ENCODE measurements at regions not wholly inside any gene's neighbourhood (a gene's known extent, or its start where the extent isn't known, plus 50 kb on each side); places are given as distances from the start of the nearest gene placed in this dataset.

DNA sequence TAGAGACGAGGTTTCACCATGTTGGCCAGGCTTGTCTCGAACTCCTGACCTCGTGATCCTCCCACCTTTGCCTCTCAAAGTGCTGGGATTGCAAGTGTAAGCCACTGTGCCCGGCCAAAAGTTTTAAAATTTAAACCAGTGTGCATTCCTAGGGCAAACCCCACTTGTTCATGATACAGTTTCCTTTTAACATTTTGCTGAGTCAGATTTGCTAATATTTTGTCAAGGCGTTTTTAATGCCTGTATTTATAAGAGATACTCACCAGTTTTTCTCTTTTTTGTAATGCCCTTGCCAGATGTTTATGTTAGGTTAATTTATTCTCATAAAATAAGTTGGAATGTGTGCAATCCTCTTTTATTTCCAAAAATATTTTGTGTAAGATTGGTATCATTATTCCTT, 927.4 kb downstream of the DNAJB9 start:
- TF ChIP-seq, protein P1, sequence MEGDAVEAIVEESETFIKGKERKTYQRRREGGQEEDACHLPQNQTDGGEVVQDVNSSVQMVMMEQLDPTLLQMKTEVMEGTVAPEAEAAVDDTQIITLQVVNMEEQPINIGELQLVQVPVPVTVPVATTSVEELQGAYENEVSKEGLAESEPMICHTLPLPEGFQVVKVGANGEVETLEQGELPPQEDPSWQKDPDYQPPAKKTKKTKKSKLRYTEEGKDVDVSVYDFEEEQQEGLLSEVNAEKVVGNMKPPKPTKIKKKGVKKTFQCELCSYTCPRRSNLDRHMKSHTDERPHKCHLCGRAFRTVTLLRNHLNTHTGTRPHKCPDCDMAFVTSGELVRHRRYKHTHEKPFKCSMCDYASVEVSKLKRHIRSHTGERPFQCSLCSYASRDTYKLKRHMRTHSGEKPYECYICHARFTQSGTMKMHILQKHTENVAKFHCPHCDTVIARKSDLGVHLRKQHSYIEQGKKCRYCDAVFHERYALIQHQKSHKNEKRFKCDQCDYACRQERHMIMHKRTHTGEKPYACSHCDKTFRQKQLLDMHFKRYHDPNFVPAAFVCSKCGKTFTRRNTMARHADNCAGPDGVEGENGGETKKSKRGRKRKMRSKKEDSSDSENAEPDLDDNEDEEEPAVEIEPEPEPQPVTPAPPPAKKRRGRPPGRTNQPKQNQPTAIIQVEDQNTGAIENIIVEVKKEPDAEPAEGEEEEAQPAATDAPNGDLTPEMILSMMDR (IDR thresholded peaks at IDR 0.05), result no peak

DNA sequence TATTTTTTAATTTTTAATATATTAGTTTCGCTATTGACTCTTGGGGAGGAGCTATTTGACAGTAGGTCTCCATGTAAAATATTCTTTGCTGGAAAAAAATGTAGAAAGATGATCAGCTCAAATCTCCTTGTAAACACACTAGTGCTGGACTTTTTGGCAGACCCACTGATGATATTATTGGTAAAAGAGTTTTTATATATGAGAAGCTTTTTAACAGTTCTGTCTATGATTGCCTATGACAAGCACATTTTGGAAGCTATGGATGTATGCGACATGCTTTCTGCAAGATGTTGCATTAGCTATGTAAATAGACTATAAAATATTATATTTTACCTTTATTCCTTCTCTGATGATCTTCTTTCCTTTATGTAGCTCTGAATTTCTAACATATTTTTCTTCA, 928.5 kb downstream of the DNAJB9 start:
- TF ChIP-seq, protein P1 (IDR thresholded peaks at IDR 0.05), result no peak

DNA sequence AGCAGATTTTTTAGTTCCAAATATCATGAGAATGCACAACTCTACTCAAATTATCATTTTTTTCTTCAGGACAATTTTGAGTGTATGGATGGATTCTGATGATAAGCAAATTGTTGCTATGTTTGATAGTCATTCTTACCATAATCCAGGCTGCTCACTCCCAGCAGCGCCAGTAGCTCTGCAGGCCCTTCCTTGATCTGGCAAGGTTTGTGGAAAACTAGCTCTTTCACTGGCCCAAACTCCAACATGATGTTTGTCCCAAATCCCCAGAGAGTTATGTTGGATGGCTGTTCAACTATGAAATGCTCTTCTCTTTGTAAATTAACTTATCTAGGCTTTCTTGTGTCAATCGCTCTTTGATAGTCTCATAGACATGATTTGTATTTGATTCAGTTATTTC, 933.7 kb downstream of the DNAJB9 start:
- TF ChIP-seq, protein P1 (IDR thresholded peaks at IDR 0.05), result no peak

DNA sequence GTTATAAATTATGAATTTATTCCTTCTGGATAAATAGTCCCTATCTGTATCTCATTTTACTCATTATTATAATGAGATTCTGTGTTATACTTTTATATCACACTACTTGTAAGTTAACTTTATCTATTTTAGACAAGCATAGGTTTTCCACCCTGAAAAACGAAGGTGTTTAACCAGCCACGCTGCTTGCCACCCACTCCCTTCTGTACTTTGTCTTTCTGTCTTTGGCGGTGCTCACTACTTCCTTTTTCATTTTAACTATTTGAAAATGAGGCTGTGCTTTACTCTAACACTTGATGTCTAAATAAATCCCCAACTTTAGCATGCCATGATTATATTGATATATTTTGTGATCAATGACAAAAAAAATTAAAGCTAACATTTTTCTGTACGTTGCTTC, 952.9 kb downstream of the DNAJB9 start:
- TF ChIP-seq, protein P1 (IDR thresholded peaks at IDR 0.05), result no peak

DNA sequence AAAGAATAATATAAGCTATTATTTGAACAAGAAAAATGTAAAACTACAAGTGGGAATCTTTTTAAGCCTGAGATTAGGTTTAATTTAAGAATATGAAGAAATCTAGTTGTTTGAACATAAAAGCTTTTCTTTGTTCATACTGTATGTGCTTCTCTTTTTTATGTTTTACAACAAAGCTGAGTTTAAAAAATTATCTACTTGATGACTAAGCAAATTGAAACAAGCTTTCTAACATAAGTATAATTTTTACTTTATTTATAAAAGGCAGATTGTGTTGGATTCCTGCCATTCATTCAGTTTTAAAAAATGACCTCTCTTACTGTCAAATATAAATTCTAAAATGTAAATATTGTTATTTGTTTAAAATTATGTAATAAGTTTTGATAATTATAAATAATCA, 958.2 kb downstream of the DNAJB9 start:
- TF ChIP-seq, protein P1 (IDR thresholded peaks at IDR 0.05), result no peak

DNA sequence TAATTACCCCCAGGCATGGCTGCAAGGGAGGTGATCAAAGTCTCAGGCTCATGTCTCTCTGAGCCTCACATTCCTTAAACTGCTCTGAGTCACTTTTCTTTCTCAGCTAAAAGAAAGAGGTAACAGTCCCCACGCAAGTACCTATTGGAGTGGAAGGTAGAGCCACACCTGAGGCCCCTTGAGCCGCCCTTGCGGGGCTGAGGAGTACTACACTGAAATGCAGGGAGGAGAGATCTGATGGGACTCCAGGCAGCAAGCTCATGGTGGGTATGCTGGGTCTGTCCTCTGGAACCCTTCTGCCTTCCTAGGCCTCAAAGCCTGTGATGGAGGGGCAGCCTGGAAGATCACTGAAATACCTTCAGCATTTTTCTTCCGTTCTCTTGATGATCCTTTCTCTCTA, 960.0 kb downstream of the DNAJB9 start:
- TF ChIP-seq, protein P1 (IDR thresholded peaks at IDR 0.05), result no peak

DNA sequence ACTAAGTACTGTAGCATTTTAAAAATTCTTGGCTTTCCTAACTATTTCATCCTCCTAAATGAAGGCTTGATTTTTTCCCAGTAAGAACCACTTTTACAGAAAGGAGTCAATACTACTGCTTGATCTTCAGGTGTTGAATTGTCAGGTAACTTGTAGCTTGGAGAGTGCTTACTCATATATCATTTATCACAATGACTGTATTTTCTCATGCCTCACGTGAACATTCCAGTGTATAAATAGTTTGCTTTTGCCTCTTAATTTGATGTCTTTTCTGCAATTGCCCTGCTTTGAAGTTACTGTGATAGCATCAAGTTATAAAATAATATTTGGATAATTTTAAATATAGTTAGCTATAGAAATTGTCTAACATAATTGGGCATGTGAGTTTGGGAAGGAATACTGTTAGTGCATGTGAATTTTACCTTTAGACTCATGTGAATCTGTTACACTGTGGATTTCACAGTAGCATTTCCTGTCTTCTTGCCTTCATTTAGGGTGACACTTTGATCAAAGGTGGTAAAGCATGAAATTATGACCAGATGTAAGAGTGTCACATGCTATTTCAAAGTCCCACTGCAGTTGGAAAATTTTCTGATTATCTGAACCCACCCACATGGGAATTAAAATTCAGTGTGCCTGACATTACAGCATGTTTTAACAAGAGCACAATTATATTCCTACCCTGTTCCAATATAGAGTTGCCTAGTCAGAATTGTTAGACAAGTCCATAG, 962.8 kb downstream of the DNAJB9 start:
- TF ChIP-seq, protein P1 (IDR thresholded peaks at IDR 0.05), result no peak

DNA sequence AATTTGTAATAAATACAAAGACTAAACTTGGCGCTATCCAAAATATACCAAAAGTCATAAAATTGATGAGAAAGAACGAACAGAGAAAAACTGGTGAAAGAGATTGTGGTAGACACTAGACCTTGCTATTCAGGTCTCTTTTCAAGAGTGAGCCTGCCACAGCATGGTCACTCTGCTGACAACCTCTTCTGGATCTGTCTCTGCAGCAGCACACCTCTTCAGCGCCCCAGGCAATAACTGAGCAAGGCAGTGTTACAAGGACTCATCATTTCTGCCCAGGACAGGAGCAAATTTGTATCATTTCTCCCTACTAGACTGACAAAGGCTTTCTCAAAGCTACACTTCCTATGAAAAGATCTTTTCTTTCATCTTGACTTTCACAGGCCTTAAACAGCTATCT, 976.0 kb downstream of the DNAJB9 start:
- TF ChIP-seq, protein P1 (IDR thresholded peaks at IDR 0.05), result no peak

Measured in LNCAP (cell line).